ENCODE measurements at regions not wholly inside any gene's neighbourhood (a gene's known extent, or its start where the extent isn't known, plus 50 kb on each side); places are given as distances from the start of the nearest gene placed in this dataset.

GRCh38 chr10:44281662-44282061 is 103.2 kb downstream of the CXCL12 start:
- Histone ChIP-seq H3K4me3 (replicated peaks in 1 of 2; ENCODE audit: low read depth in 1 of 2, low read length in 2 of 2) (no peak overlapping the region), H3K4me1 (ENCODE audit: control insufficient read depth in 1 of 2, insufficient read depth in 2 of 2, low read length in 2 of 2) (no peaks in the 10 kb centered on the region), H3K9me3 (ENCODE audit: control insufficient read depth in 1 of 2, insufficient read depth in 1 of 2, low read depth in 1 of 2, low read length in 2 of 2) (no peaks in the 10 kb centered on the region), H3K79me2 (ENCODE audit: insufficient read depth, low read length) (no peaks in the 10 kb centered on the region), H2AFZ (ENCODE audit: low read depth, low read length, poor library complexity, severe bottlenecking) (no peak overlapping the region), H3K27me3 (ENCODE audit: insufficient read depth, low read length) (peaks cover 32% of the 10 kb centered on the region; the same call in 1 of the 2 replicates), H3K27ac (ENCODE audit: low read depth, low read length) (no peak overlapping the region), H3K9me2 (ENCODE audit: insufficient read depth) (no peaks in the 10 kb centered on the region), H3K9ac (ENCODE audit: low read length) (no peak overlapping the region), H4K20me1 (ENCODE audit: insufficient read depth) (no peaks in the 10 kb centered on the region), H3K36me3 (ENCODE audit: control insufficient read depth in 1 of 2, insufficient read depth in 2 of 2, low read length in 2 of 2) (no peaks in the 10 kb centered on the region), H3K4me2 (ENCODE audit: low read length) (no peak overlapping the region)
- no peak for DNase-seq (ENCODE audit: low read depth, low spot score)
- intact Hi-C loops (cut with micrococcal nuclease): loop anchor here (2.0 kb wide), 1 partner anchor 71 kb away; no protein-coding TSS in a partner anchor
- POLR2A ChIA-PET: no interaction called here
- RAD21 ChIA-PET (ENCODE audit: low non-redundant PET in 1 of 2, low total read pairs in 2 of 2, uncharacterized antibody in 2 of 2, unreplicated experiment in 2 of 2): no interaction called here
- CTCF ChIA-PET: no interaction called here
- TF ChIP-seq CEBPB (IDR thresholded peaks at IDR 0.05; ENCODE audit: low read depth) (no peak), FOSL1 (IDR thresholded peaks at IDR 0.05; ENCODE audit: low read depth) (no peak), RAD21 (IDR thresholded peaks at IDR 0.05; ENCODE audit: low read depth) (no peak), CBX3 (IDR thresholded peaks at IDR 0.05; ENCODE audit: low read depth) (no peak), ZNF274 (IDR thresholded peaks at IDR 0.05; ENCODE audit: low read depth, low read length) (no peak), REST (IDR thresholded peaks at IDR 0.05; ENCODE audit: low read depth) (no peak), ZFX (IDR thresholded peaks at IDR 0.05) (no peak)
- BruUV-seq (replicated peaks): no TSS peak
- no peak for ATAC-seq

GRCh38 chr10:44281089-44281613 is 103.7 kb downstream of the CXCL12 start:
- no peaks in the 10 kb centered on the region for H3K36me3 ChIP-seq (ENCODE audit: control insufficient read depth in 1 of 2, insufficient read depth in 2 of 2, low read length in 2 of 2)
- ChIA-PET POLR2A (no interaction called here), CTCF (no interaction called here), RAD21 (ENCODE audit: low non-redundant PET in 1 of 2, low total read pairs in 2 of 2, uncharacterized antibody in 2 of 2, unreplicated experiment in 2 of 2) (no interaction called here)
- H4K20me1 ChIP-seq (ENCODE audit: insufficient read depth): no peaks in the 10 kb centered on the region
- BruUV-seq (replicated peaks): no TSS peak
- no peak overlapping the region for H3K9ac ChIP-seq (ENCODE audit: low read length)
- no peak overlapping the region for H2AFZ ChIP-seq (ENCODE audit: low read depth, low read length, poor library complexity, severe bottlenecking)
- no peak overlapping the region for H3K4me2 ChIP-seq (ENCODE audit: low read length)
- peaks cover 27% of the 10 kb centered on the region; the same call in 1 of the 2 replicates for H3K27me3 ChIP-seq (ENCODE audit: insufficient read depth, low read length)
- no peaks in the 10 kb centered on the region for H3K4me1 ChIP-seq (ENCODE audit: control insufficient read depth in 1 of 2, insufficient read depth in 2 of 2, low read length in 2 of 2)
- ATAC-seq (no peak), DNase-seq (ENCODE audit: low read depth, low spot score) (no peak)
- H3K9me3 ChIP-seq (ENCODE audit: control insufficient read depth in 1 of 2, insufficient read depth in 1 of 2, low read depth in 1 of 2, low read length in 2 of 2): no peaks in the 10 kb centered on the region
- H3K27ac ChIP-seq (ENCODE audit: low read depth, low read length): no peak overlapping the region
- H3K79me2 ChIP-seq (ENCODE audit: insufficient read depth, low read length): no peaks in the 10 kb centered on the region
- no peak overlapping the region for H3K4me3 ChIP-seq (replicated peaks in 1 of 2; ENCODE audit: low read depth in 1 of 2, low read length in 2 of 2)
- TF ChIP-seq SIN3A (IDR thresholded peaks at IDR 0.05; ENCODE audit: low read depth): no peak
- no peak for TF ChIP-seq ATF3 (IDR thresholded peaks at IDR 0.05)
- H3K9me2 ChIP-seq (ENCODE audit: insufficient read depth): no peaks in the 10 kb centered on the region
- intact Hi-C loops (cut with micrococcal nuclease): loop anchor here (2.0 kb wide), 1 partner anchor 72 kb away; no protein-coding TSS in a partner anchor

Data from HCT116 (cell line).